EL (cell line): ENCODE measurements at regions not wholly inside any gene's neighbourhood (a gene's known extent, or its start where the extent isn't known, plus 50 kb on each side); places are given as distances from the start of the nearest gene placed in this dataset.

Experiments
- DNase-seq: peaks from one replicate; pipeline ENCODE4 v3.0.0-alpha.2; 2016

- no peak for DNase-seq
Measured at GRCh38 chr7:45456747-45457524, 117.2 kb upstream of the ADCY1 start.

GRCh38 chr7:45457591-45457990 lies 116.6 kb upstream of the ADCY1 start:
- no peak for DNase-seq

GRCh38 chr7:45459476-45459875 lies 114.7 kb upstream of the ADCY1 start:
- DNase-seq: no peak

- DNase-seq: no peak
Measured at GRCh38 chr7:45460379-45460778, 113.8 kb upstream of the ADCY1 start.

- DNase-seq: no peak
Measured at GRCh38 chr7:45461026-45461425, 113.1 kb upstream of the ADCY1 start.

GRCh38 chr7:45469103-45469502 lies 105.1 kb upstream of the ADCY1 start:
- no peak for DNase-seq

- no peak for DNase-seq
Measured at GRCh38 chr7:45470031-45470430, 104.1 kb upstream of the ADCY1 start.

- no peak for DNase-seq
Measured at GRCh38 chr7:45479781-45480180, 94.4 kb upstream of the ADCY1 start.

- no peak for DNase-seq
Measured at GRCh38 chr7:45482451-45482850, 91.7 kb upstream of the ADCY1 start.

GRCh38 chr7:45484094-45484493 lies 90.1 kb upstream of the ADCY1 start:
- no peak for DNase-seq

- DNase-seq: no peak
Measured at GRCh38 chr7:45486575-45486974, 87.6 kb upstream of the ADCY1 start.

GRCh38 chr7:45494885-45495284 lies 79.3 kb upstream of the ADCY1 start:
- no peak for DNase-seq

GRCh38 chr7:45495618-45496017 lies 78.5 kb upstream of the ADCY1 start:
- DNase-seq: no peak

- no peak for DNase-seq
Measured at GRCh38 chr7:45500257-45500656, 73.9 kb upstream of the ADCY1 start.

GRCh38 chr7:45501791-45502190 lies 72.4 kb upstream of the ADCY1 start:
- no peak for DNase-seq

- no peak for DNase-seq
Measured at GRCh38 chr7:45506059-45506458, 68.1 kb upstream of the ADCY1 start.

- DNase-seq: no peak
Measured at GRCh38 chr7:45509222-45509621, 64.9 kb upstream of the ADCY1 start.

- DNase-seq: no peak
Measured at GRCh38 chr7:45511721-45512597, 62.2 kb upstream of the ADCY1 start.

GRCh38 chr7:45514944-45515343 lies 59.2 kb upstream of the ADCY1 start:
- no peak for DNase-seq

GRCh38 chr7:45515346-45515745 lies 58.8 kb upstream of the ADCY1 start:
- no peak for DNase-seq
